ENCODE measurements at regions not wholly inside any gene's neighbourhood (a gene's known extent, or its start where the extent isn't known, plus 50 kb on each side); places are given as distances from the start of the nearest gene placed in this dataset.

- peak; percentile 60 to 72 (median 67) for DNase-seq
These were observed 532.2 kb downstream of the MATN1 start for GRCh38 chr1:30191154-30191702.

- no peak for DNase-seq
These were observed 532.8 kb downstream of the MATN1 start for GRCh38 chr1:30190511-30191153.

- DNase-seq, result no peak
These were observed 533.4 kb downstream of the MATN1 start for GRCh38 chr1:30189818-30190500.

- DNase-seq, result no peak
These were observed 534.4 kb downstream of the MATN1 start for GRCh38 chr1:30188999-30189398.

- DNase-seq, result no peak
These were observed 535.1 kb downstream of the MATN1 start for GRCh38 chr1:30188329-30188728.

- no peak for DNase-seq
These were observed 535.9 kb downstream of the MATN1 start for GRCh38 chr1:30187413-30188023.

- no peak for DNase-seq
These were observed 536.8 kb downstream of the MATN1 start for GRCh38 chr1:30186586-30186985.

- no peak for DNase-seq
These were observed 537.6 kb downstream of the MATN1 start for GRCh38 chr1:30185809-30186208.

- no peak for DNase-seq
These were observed 538.1 kb downstream of the MATN1 start for GRCh38 chr1:30185313-30185712.

GRCh38 chr1:30184393-30185141 is 538.8 kb downstream of the MATN1 start:
- DNase-seq, result no peak

GRCh38 chr1:30183895-30184294 is 539.5 kb downstream of the MATN1 start:
- DNase-seq, result no peak

GRCh38 chr1:30183006-30183405 is 540.4 kb downstream of the MATN1 start:
- DNase-seq, result no peak

GRCh38 chr1:30179942-30180543 is 543.3 kb downstream of the MATN1 start:
- DNase-seq, result no peak

- DNase-seq, result no peak
These were observed 546.9 kb downstream of the MATN1 start for GRCh38 chr1:30176477-30176876.

- DNase-seq, result no peak
These were observed 548.9 kb downstream of the MATN1 start for GRCh38 chr1:30174499-30174898.

GRCh38 chr1:30173560-30173959 is 549.8 kb downstream of the MATN1 start:
- no peak for DNase-seq

GRCh38 chr1:30172757-30173156 is 550.6 kb downstream of the MATN1 start:
- DNase-seq, result no peak

- no peak for DNase-seq
These were observed 551.1 kb downstream of the MATN1 start for GRCh38 chr1:30172299-30172694.

GRCh38 chr1:30171537-30172298 is 551.7 kb downstream of the MATN1 start:
- DNase-seq, result no peak

- no peak for DNase-seq
These were observed 554.1 kb downstream of the MATN1 start for GRCh38 chr1:30169269-30169668.

- DNase-seq, result no peak
These were observed 557.2 kb downstream of the MATN1 start for GRCh38 chr1:30166174-30166573.

GRCh38 chr1:30165116-30165515 is 558.3 kb downstream of the MATN1 start:
- no peak for DNase-seq
